H1 (cell line): ENCODE measurements at regions not wholly inside any gene's neighbourhood (a gene's known extent, or its start where the extent isn't known, plus 50 kb on each side); places are given as distances from the start of the nearest gene placed in this dataset.

Experiments used
- CTCF ChIA-PET: fragments of 300-600 bp; sonication (Branson Sonifier 250); formaldehyde crosslinking; loops from one replicate; lab custom pipeline; 2021; ENCODE audit not compliant: partially characterized antibody; lab: Charles Lee
- POLR2A ChIA-PET: fragments of 300-600 bp; sonication (Branson Sonifier 250); formaldehyde crosslinking; loops from one replicate; lab custom pipeline; 2021; ENCODE audit warnings: inconsistent platforms; ENCODE audit not compliant: partially characterized antibody; lab: Charles Lee
- DNase-seq, 2 experiments: peaks; one replicate each; pipeline versions ENCODE4 v3.0.0 to v3.0.0-alpha.2; 2010 to 2022; ENCODE audit warnings: low spot score in 2 of 2, low read depth in 1 of 2, mixed read lengths in 1 of 2
- FAIRE-seq: peaks from 2 replicates; lab custom pipeline; 2011; peaks lifted over from hg19 to GRCh38; lab: Jason Lieb, UNC
- H2AFZ ChIP-seq: 2 replicates; pipeline ENCODE4 v1.8.1; 2012; ENCODE audit warnings: low read length, inconsistent platforms
- H2AK5ac ChIP-seq: 2 replicates; pipeline ENCODE4 v1.6.1; 2013; ENCODE audit warnings: low read depth, low read length
- H2BK120ac ChIP-seq: replicated peaks from 2 replicates; pipeline ENCODE3; 2013; ENCODE audit warnings: low read depth, low read length, inconsistent platforms
- H2BK12ac ChIP-seq: 2 replicates; pipeline ENCODE4 v1.6.1; 2013; ENCODE audit warnings: low read depth, low read length
- H2BK15ac ChIP-seq: 2 replicates; pipeline ENCODE4 v1.6.1; 2013; ENCODE audit warnings: low read length
- H2BK20ac ChIP-seq: 2 replicates; pipeline ENCODE4 v1.6.1; 2013; ENCODE audit warnings: low read length
- H2BK5ac ChIP-seq: 2 replicates; pipeline ENCODE4 v1.6.1; 2013; ENCODE audit warnings: low read depth, low read length
- H3K14ac ChIP-seq: 2 replicates; pipeline ENCODE4 v1.6.1; 2013; ENCODE audit warnings: inconsistent platforms; ENCODE audit not compliant: insufficient read length
- H3K18ac ChIP-seq: 2 replicates; pipeline ENCODE4 v1.6.1; 2013; ENCODE audit warnings: low read length; ENCODE audit errors: extremely low read depth
- H3K23ac ChIP-seq: 2 replicates; pipeline ENCODE4 v1.6.1; 2013; ENCODE audit warnings: inconsistent platforms; ENCODE audit not compliant: insufficient read length
- H3K23me2 ChIP-seq: 2 replicates; pipeline ENCODE4 v1.6.1; 2013; ENCODE audit warnings: low read depth, low read length
- H3K27ac ChIP-seq: 2 replicates; pipeline ENCODE4 v1.6.1; 2011; ENCODE audit warnings: low read depth, low read length, inconsistent platforms
- H3K27me3 ChIP-seq, 4 experiments: replicated peaks in 1 of 4; 1 replicate in 1 of 4; 2 replicates in 3 of 4; pipeline versions ENCODE4 v1.6.1 to v1.8.1; 2011 to 2013; ENCODE audit warnings: low read length in 3 of 4, mild to moderate bottlenecking in 3 of 4, inconsistent platforms in 2 of 4, mixed read lengths in 2 of 4, moderate library complexity in 1 of 4; ENCODE audit not compliant: control insufficient read depth in 3 of 4, insufficient read depth in 3 of 4; ENCODE audit errors: extremely low read depth in 1 of 4
- H3K36me3 ChIP-seq, 4 experiments: 2 replicates each; pipeline versions ENCODE4 v1.6.1 to v1.8.1; 2011 to 2013; ENCODE audit warnings: mild to moderate bottlenecking in 4 of 4, low read length in 3 of 4, moderate library complexity in 2 of 4, control low read depth in 1 of 4, inconsistent platforms in 1 of 4; ENCODE audit not compliant: insufficient read depth in 4 of 4, control insufficient read depth in 2 of 4
- H3K4ac ChIP-seq: replicated peaks from 2 replicates; pipeline ENCODE3; 2013; ENCODE audit warnings: low read length, low read depth, mixed read lengths, inconsistent platforms; ENCODE audit not compliant: insufficient read length
- H3K4me1 ChIP-seq, 4 experiments: replicated peaks in 1 of 4; 1 replicate in 1 of 4; 2 replicates in 3 of 4; pipeline versions ENCODE4 v1.6.1 to v1.8.1; 2011 to 2013; ENCODE audit warnings: low read length in 3 of 4, inconsistent platforms in 2 of 4, mixed read lengths in 1 of 4; ENCODE audit not compliant: insufficient read depth in 4 of 4, control insufficient read depth in 3 of 4
- H3K4me2 ChIP-seq, 2 experiments: 2 replicates each; pipeline versions ENCODE4 v1.6.1 to v1.8.1; 2011 to 2013; ENCODE audit warnings: low read depth in 2 of 2, low read length in 2 of 2, control low read depth in 1 of 2, inconsistent platforms in 1 of 2, mild to moderate bottlenecking in 1 of 2; ENCODE audit not compliant: insufficient read depth in 1 of 2
- H3K4me3 ChIP-seq, 4 experiments: fragments of 200-600, 300-600 bp in 1 of 4; sonication (generic), shearing (Covaris generic), sonication (Bioruptor Twin) in 1 of 4; 2 replicates each; pipeline versions ENCODE4 v1.5.1 to v1.8.1; 2011 to 2016; ENCODE audit warnings: low read length in 4 of 4, low read depth in 3 of 4, control low read depth in 2 of 4, inconsistent platforms in 2 of 4, mild to moderate bottlenecking in 2 of 4, mixed read lengths in 1 of 4, moderate library complexity in 1 of 4; ENCODE audit not compliant: insufficient read depth in 2 of 4; ENCODE audit errors: extremely low read depth in 1 of 4
- H3K56ac ChIP-seq: replicated peaks from 2 replicates; pipeline ENCODE3; 2013; ENCODE audit warnings: low read depth, mild to moderate bottlenecking, mixed read lengths, low read length, inconsistent platforms; ENCODE audit not compliant: insufficient read length
- H3K79me1 ChIP-seq: 2 replicates; pipeline ENCODE4 v1.6.1; 2013; ENCODE audit warnings: low read depth, low read length, control low read depth
- H3K79me2 ChIP-seq, 2 experiments: 2 replicates each; pipeline versions ENCODE4 v1.6.1 to v1.8.1; 2012 to 2013; ENCODE audit warnings: low read length in 2 of 2, mild to moderate bottlenecking in 2 of 2, inconsistent platforms in 1 of 2; ENCODE audit not compliant: insufficient read depth in 2 of 2, control insufficient read depth in 1 of 2
- H3K9ac ChIP-seq, 4 experiments: replicated peaks in 1 of 4; 1 replicate in 1 of 4; 2 replicates in 3 of 4; pipeline versions ENCODE4 v1.6.1 to v1.8.1; 2011 to 2013; ENCODE audit warnings: low read depth in 3 of 4, low read length in 3 of 4, control low read depth in 2 of 4, mild to moderate bottlenecking in 2 of 4, moderate library complexity in 2 of 4, inconsistent platforms in 1 of 4; ENCODE audit errors: extremely low read depth in 1 of 4
- H3K9me3 ChIP-seq, 2 experiments: 2 replicates each; pipeline versions ENCODE4 v1.6.1 to v1.8.1; 2012 to 2013; ENCODE audit warnings: mild to moderate bottlenecking in 2 of 2, moderate library complexity in 2 of 2, control low read depth in 1 of 2, inconsistent platforms in 1 of 2, low read depth in 1 of 2, low read length in 1 of 2, mixed read lengths in 1 of 2; ENCODE audit not compliant: insufficient read depth in 2 of 2
- H4K20me1 ChIP-seq, 2 experiments: replicated peaks in 1 of 2; 2 replicates each; pipeline versions ENCODE3 to v1.8.1; 2011 to 2013; ENCODE audit warnings: inconsistent platforms in 2 of 2, low read length in 2 of 2, mild to moderate bottlenecking in 1 of 2; ENCODE audit not compliant: insufficient read depth in 2 of 2, control insufficient read depth in 1 of 2
- H4K5ac ChIP-seq: 2 replicates; pipeline ENCODE4 v1.6.1; 2013; ENCODE audit warnings: low read length, low read depth, mixed read lengths, inconsistent platforms; ENCODE audit not compliant: insufficient read length
- H4K8ac ChIP-seq: 2 replicates; pipeline ENCODE4 v1.8.0; 2013; ENCODE audit warnings: mild to moderate bottlenecking, moderate library complexity, low read length, inconsistent platforms; ENCODE audit not compliant: insufficient read depth; ENCODE audit errors: extremely low read depth
- H4K91ac ChIP-seq: replicated peaks from 2 replicates; pipeline ENCODE3; 2013; ENCODE audit warnings: low read length, mixed read lengths, inconsistent platforms; ENCODE audit not compliant: insufficient read length
- CBX5 ChIP-seq: fragments of 300-800, 300-1000 bp; sonication (generic); IDR thresholded peaks from 2 replicates; pipeline ENCODE4 v1.7.1; 2016; ENCODE audit warnings: antibody characterized with exemption, low read length, low read depth
- CBX8 ChIP-seq: fragments of 300-800, 300-1000 bp; sonication (generic); IDR thresholded peaks from 2 replicates; pipeline ENCODE4 v1.7.1; 2016; ENCODE audit warnings: low read depth, low read length, borderline replicate concordance
- GTF2F1 ChIP-seq: IDR thresholded peaks from 2 replicates; pipeline ENCODE4 v1.6.1; 2012; ENCODE audit warnings: low read depth, low read length, improper control_type of control experiment, borderline replicate concordance
- JUN ChIP-seq: IDR thresholded peaks from 2 replicates; pipeline ENCODE4 v1.6.1; 2011; ENCODE audit warnings: low read depth, mild to moderate bottlenecking, improper control_type of control experiment, low read length
- KDM4A ChIP-seq: IDR thresholded peaks from one replicate; pipeline ENCODE4 v1.7.1; 2012; ENCODE audit warnings: low read depth, mild to moderate bottlenecking, moderate library complexity, low read length, inconsistent platforms; ENCODE audit not compliant: severe bottlenecking
- PHF8 ChIP-seq: fragments of 200-600 bp; sonication (generic); conservative IDR thresholded peaks from 2 replicates; pipeline ENCODE4 v1.7.1; 2012; ENCODE audit warnings: low read depth, mild to moderate bottlenecking, inconsistent platforms, low read length, moderate library complexity
- SUZ12 ChIP-seq: fragments of 200-600 bp; sonication (generic); IDR thresholded peaks from 2 replicates; pipeline ENCODE4 v1.6.1; 2012; ENCODE audit warnings: mild to moderate bottlenecking, inconsistent platforms, low read length, moderate library complexity, mixed read lengths
- TBP ChIP-seq: IDR thresholded peaks from 2 replicates; pipeline ENCODE4 v1.6.1; 2011; ENCODE audit warnings: low read depth, low read length, improper control_type of control experiment
- WGBS, 2 experiments: shearing (Covaris generic) in 1 of 2; methylation state at CpG; one replicate each; pipeline versions ENCODE4 v1.1.6 to v1.1.7; 2013 to 2015; ENCODE audit warnings: low lambda C conversion rate in 2 of 2, mixed read lengths in 2 of 2, inconsistent platforms in 1 of 2, low coverage in 1 of 2, missing lambda C conversion rate in 1 of 2; ENCODE audit not compliant: insufficient replicate concordance in 2 of 2, insufficient coverage in 1 of 2, insufficient read length in 1 of 2; ENCODE audit errors: extremely low coverage in 1 of 2, missing lambda C conversion rate in 1 of 2; 5-methylcytosine and 5-hydroxymethylcytosine counted together
- TF ChIP-seq, protein P1 (sequence below): IDR thresholded peaks from 2 replicates; pipeline ENCODE4 v1.6.1; 2012; ENCODE audit warnings: inconsistent platforms
- TF ChIP-seq, protein P2 (sequence below): IDR thresholded peaks from 2 replicates; pipeline ENCODE4 v1.6.1; 2012; ENCODE audit warnings: low read length, inconsistent platforms

DNA sequence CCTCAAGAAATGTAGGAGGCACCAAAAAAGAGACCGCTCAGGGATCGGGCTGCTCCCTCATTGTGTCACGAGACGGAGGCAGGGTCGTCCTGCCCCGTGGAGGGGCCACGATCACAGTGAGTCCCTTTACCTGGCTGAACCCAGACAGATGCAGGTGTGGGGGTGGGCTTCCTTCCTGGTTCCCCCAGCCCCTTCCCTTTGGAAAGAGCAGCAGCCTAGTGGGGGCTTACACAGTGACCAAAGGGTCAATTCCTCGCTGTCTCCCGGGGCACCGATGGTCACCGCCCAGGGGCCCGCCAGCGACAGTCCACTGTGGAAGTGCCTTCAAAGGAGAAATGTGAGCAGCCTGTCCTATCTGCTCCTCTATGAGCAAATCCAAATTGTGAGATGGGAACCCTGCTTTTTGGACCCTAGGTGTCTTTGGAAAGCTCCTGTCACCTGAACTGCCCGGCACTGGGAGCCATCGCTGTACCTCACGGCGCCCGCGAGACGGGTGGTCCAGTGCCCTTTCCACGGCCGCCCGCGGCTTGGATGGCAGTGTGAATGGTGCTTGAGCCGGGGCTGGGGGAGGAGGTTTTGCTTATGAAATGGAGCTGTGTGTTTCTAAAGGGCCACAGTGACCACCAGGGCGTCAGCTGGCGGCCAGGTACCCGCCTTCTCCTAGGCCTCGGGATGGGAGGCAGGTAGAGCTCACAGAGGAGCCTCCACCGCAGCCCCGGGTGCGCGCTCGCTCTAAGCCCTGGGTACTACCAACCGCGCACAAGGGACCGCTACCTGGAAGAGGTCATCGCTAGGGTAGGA, 155.7 kb downstream of the KLF13 start:
- Histone ChIP-seq H3K18ac (no peak overlapping the region), H2BK120ac (no peak overlapping the region), H2AFZ (no peak overlapping the region), H3K79me1 (no peaks in the 10 kb centered on the region; the same call in 1 of the 2 replicates), H4K5ac (no peak overlapping the region), H2BK15ac (no peak overlapping the region), H2BK20ac (no peak overlapping the region), H3K4me3 (peak overlapping the region in 3 of 4 experiments; percentile 24 to 48 (median 26); a peak in 5 of 8 replicates), H2AK5ac (no peak overlapping the region), H4K20me1 (peaks cover 0 to 2% of the 10 kb centered on the region in 2 experiments), H3K9me3 (peaks cover 0 to 8% of the 10 kb centered on the region in 2 experiments; a peak in 1 of 4 replicates), H3K23ac (no peak overlapping the region), H4K91ac (no peak overlapping the region), H2BK5ac (no peak overlapping the region), H3K4ac (no peak overlapping the region), H3K27ac (no peak overlapping the region), H3K23me2 (no peaks in the 10 kb centered on the region; the same call in 1 of the 2 replicates), H3K36me3 (peaks cover 0 to 7% (median 0%) of the 10 kb centered on the region in 4 experiments; a peak in 1 of 8 replicates), H3K9ac (no peak overlapping the region), H3K4me2 (peak overlapping the region in 1 of 2 experiments; percentile 59; a peak in 1 of 4 replicates), H3K79me2 (no peaks in the 10 kb centered on the region), H3K4me1 (peaks cover 0 to 5% (median 0%) of the 10 kb centered on the region in 4 experiments; a peak in 4 of 7 replicates), H3K56ac (no peak overlapping the region), H3K14ac (no peak overlapping the region), H4K8ac (no peak overlapping the region), H3K27me3 (peaks cover 32 to 39% (median 37%) of the 10 kb centered on the region in 4 experiments), H2BK12ac (no peak overlapping the region)
- FAIRE-seq (no peak), DNase-seq (no peak)
- POLR2A ChIA-PET, result no interaction called here
- 89% methylated on average over 33 of the region's 38 CpGs; no CpG with 5 or more reads in 1 of the 2 experiments for WGBS, 2 experiments
- CTCF ChIA-PET, result interaction anchor here (0.6 to 3.8 kb wide), 11 partner anchors 8 to 257 kb away, joined by 3 to 16 read pairs (median 3); no protein-coding TSS in a partner anchor
- TF ChIP-seq TBP (no peak), JUN (no peak), CBX5 (no peak), GTF2F1 (no peak), SUZ12 (no peak), PHF8 (no peak), KDM4A (no peak), CBX8 (no peak)
- TF ChIP-seq, protein P1, sequence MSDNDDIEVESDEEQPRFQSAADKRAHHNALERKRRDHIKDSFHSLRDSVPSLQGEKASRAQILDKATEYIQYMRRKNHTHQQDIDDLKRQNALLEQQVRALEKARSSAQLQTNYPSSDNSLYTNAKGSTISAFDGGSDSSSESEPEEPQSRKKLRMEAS, result no peak
- TF ChIP-seq, protein P2, sequence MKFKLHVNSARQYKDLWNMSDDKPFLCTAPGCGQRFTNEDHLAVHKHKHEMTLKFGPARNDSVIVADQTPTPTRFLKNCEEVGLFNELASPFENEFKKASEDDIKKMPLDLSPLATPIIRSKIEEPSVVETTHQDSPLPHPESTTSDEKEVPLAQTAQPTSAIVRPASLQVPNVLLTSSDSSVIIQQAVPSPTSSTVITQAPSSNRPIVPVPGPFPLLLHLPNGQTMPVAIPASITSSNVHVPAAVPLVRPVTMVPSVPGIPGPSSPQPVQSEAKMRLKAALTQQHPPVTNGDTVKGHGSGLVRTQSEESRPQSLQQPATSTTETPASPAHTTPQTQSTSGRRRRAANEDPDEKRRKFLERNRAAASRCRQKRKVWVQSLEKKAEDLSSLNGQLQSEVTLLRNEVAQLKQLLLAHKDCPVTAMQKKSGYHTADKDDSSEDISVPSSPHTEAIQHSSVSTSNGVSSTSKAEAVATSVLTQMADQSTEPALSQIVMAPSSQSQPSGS, result no peak
